ENCODE measurements at regions not wholly inside any gene's neighbourhood (a gene's known extent, or its start where the extent isn't known, plus 50 kb on each side); places are given as distances from the start of the nearest gene placed in this dataset.

DNA sequence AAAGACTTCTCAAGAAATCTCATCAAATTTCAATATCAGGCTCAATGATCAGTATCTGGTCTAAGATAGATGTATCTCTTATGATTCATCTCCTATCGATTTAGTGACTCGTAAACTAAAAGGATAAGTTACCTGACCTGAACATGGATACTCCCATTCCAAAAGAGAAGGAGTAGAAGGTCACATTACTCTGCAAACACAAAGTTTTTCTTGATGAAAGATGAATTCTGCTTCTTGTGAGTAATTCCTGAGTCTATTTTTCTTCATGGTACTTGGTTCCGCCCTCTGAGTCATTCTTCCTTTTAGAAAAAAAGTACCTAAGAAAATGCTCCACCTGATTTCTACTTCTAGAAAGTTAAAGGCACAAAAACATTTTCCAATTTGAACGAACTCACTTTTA lies 223.1 kb upstream of the SLIT2 start:
- Histone ChIP-seq H2BK20ac (ENCODE audit: low read depth, low read length, poor library complexity, severe bottlenecking) (no peak overlapping the region), H3K18ac (ENCODE audit: insufficient read length, low read depth, low read length) (no peak overlapping the region), H2BK120ac (ENCODE audit: low read depth, low read length, poor library complexity, severe bottlenecking) (no peak overlapping the region), H4K20me1 (ENCODE audit: control insufficient read depth, insufficient read depth, insufficient read length) (no peaks in the 10 kb centered on the region), H3K23ac (ENCODE audit: insufficient read length, low read depth, low read length) (no peak overlapping the region), H3K4ac (ENCODE audit: low read depth, low read length) (no peak overlapping the region), H3K23me2 (ENCODE audit: insufficient read length, low read depth, low read length, poor library complexity, severe bottlenecking) (no peaks in the 10 kb centered on the region), H3K27me3 (ENCODE audit: insufficient read depth, low read length) (no peaks in the 10 kb centered on the region), H4K8ac (replicated peaks; ENCODE audit: insufficient read length, low read depth, low read length) (no peak overlapping the region), H2AK5ac (ENCODE audit: insufficient read length, low read length) (no peak overlapping the region), H3K27ac (ENCODE audit: insufficient read length, low read depth, low read length) (no peak overlapping the region), H4K91ac (ENCODE audit: insufficient read length, low read depth, low read length) (no peak overlapping the region), H3K4me1 (ENCODE audit: insufficient read depth, low read length) (no peaks in the 10 kb centered on the region), H3K56ac (ENCODE audit: insufficient read length, low read depth, low read length) (no peak overlapping the region), H3K14ac (ENCODE audit: insufficient read depth, low read length) (no peak overlapping the region), H2BK5ac (ENCODE audit: insufficient read length, low read length) (no peak overlapping the region), H2BK15ac (ENCODE audit: low read depth, low read length) (no peak overlapping the region), H3K9me3 (ENCODE audit: control insufficient read depth, low read depth, low read length) (no peaks in the 10 kb centered on the region), H2AFZ (ENCODE audit: low read length) (no peak overlapping the region), H2BK12ac (ENCODE audit: insufficient read length, low read depth, low read length) (no peak overlapping the region), H3K79me1 (ENCODE audit: insufficient read depth, low read depth, low read length, poor library complexity, severe bottlenecking) (no peaks in the 10 kb centered on the region), H3T11ph (ENCODE audit: low read length) (no peak overlapping the region), H3K4me2 (ENCODE audit: insufficient read depth, insufficient read length, low read length) (no peak overlapping the region), H3K79me2 (ENCODE audit: insufficient read depth, low read length) (no peaks in the 10 kb centered on the region), H4K5ac (ENCODE audit: insufficient read length, low read depth, low read length) (no peak overlapping the region), H3K9ac (ENCODE audit: extremely low read depth, insufficient read length, low read length) (no peak overlapping the region)
- Mint-ChIP-seq H3K9me3 (peaks cover 8 to 10% of the 10 kb centered on the region in 2 experiments; a peak in 4 of 5 replicates), H3K27ac (no peak overlapping the region), H3K4me3 (no peak overlapping the region), H3K4me1 (peaks cover 2 to 3% of the 10 kb centered on the region in 2 experiments; a peak in 3 of 4 replicates), H3K36me3 (ENCODE audit: insufficient read depth in 1 of 3, low read depth in 3 of 3) (peaks cover 0 to 7% (median 0%) of the 10 kb centered on the region in 3 experiments; a peak in 2 of 7 replicates), H3K27me3 (ENCODE audit: low read depth) (no peaks in the 10 kb centered on the region)
- TF ChIP-seq, protein P1, sequence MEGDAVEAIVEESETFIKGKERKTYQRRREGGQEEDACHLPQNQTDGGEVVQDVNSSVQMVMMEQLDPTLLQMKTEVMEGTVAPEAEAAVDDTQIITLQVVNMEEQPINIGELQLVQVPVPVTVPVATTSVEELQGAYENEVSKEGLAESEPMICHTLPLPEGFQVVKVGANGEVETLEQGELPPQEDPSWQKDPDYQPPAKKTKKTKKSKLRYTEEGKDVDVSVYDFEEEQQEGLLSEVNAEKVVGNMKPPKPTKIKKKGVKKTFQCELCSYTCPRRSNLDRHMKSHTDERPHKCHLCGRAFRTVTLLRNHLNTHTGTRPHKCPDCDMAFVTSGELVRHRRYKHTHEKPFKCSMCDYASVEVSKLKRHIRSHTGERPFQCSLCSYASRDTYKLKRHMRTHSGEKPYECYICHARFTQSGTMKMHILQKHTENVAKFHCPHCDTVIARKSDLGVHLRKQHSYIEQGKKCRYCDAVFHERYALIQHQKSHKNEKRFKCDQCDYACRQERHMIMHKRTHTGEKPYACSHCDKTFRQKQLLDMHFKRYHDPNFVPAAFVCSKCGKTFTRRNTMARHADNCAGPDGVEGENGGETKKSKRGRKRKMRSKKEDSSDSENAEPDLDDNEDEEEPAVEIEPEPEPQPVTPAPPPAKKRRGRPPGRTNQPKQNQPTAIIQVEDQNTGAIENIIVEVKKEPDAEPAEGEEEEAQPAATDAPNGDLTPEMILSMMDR (conservative IDR thresholded peaks at IDR 0.05), result no peak
- DNase-seq, result no peak
- no CpG with 5 or more reads among the region's 4 CpGs for WGBS (ENCODE audit: extremely low coverage, insufficient read length, low lambda C conversion rate)
